Endothelial cell of umbilical vein (primary cell): ENCODE measurements at regions not wholly inside any gene's neighbourhood (a gene's known extent, or its start where the extent isn't known, plus 50 kb on each side); places are given as distances from the start of the nearest gene placed in this dataset.

Source experiments
- CTCF ChIP-seq, 2 donors: IDR thresholded peaks; 1 replicate in 1 of 2; 2 replicates in 1 of 2; pipeline ENCODE4 v1.5.1; 2011; ENCODE audit warnings: low read length in 2 of 2, mild to moderate bottlenecking in 2 of 2, moderate library complexity in 2 of 2, control low read depth in 1 of 2, inconsistent platforms in 1 of 2, low read depth in 1 of 2; ENCODE audit not compliant: insufficient read depth in 1 of 2; ENCODE audit errors: extremely low read depth in 1 of 2
- EZH2 ChIP-seq: IDR thresholded peaks from 2 replicates; pipeline ENCODE4 v1.6.1; 2012; ENCODE audit warnings: borderline replicate concordance, low read depth, mild to moderate bottlenecking, moderate library complexity, low read length, inconsistent platforms; ENCODE audit not compliant: severe bottlenecking
- MAX ChIP-seq: IDR thresholded peaks from 2 replicates; pipeline ENCODE4 v1.6.1; 2011; ENCODE audit not compliant: insufficient read depth, insufficient read length
- MYC ChIP-seq: IDR thresholded peaks from one replicate; pipeline ENCODE4 v1.6.1; 2011; ENCODE audit warnings: mild to moderate bottlenecking, low read depth, low read length
- POLR2A ChIP-seq: IDR thresholded peaks from 2 replicates; pipeline ENCODE4 v1.6.1; 2012; ENCODE audit warnings: low read depth, mild to moderate bottlenecking, control low read depth, low read length
- POLR2AphosphoS5 ChIP-seq: IDR thresholded peaks from 2 replicates; pipeline ENCODE4 v1.6.1; 2012; ENCODE audit warnings: low read depth, mild to moderate bottlenecking, control low read depth, low read length, moderate library complexity; ENCODE audit not compliant: insufficient read depth

DNA sequence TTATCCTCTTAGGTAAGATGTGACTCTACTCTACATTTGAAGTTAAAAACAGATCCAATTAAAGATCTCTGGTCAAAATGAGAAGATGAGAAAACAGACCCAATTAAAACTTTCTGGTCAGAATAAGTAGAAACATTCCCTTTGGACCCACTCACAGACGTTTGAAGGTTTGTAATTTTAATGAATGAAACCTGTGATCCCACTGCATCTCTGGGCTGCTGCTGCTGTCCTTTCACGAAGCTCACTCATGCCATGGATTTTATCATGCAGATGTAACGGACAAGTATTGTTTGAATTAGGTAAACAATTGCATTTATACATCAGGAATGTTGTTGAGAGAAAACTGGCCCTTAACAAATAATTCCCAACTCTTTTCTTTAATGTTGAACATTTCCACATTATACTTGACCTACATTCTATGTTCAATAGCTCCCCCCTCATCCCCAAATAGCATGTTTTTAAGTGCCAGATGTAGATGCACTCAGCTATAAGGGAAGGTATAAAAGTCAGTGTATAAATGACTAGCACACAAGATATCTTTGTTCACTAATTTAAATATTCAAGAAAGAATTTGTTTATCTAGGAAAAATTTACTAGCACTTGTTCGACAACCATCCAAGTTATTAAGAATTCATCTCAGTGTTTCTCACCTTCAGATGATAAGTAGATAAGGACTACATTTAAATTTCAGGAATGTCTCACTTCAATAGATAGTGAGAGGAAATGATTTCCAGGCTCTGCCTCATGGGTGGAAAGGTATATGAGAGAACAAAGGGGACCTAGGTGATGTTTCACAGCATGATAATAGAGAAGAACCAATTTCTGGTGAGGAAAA, 202.3 kb upstream of the LMNTD1 start:
- TF ChIP-seq POLR2A (no peak), CTCF (IDR thresholded peaks at IDR 0.05; ENCODE audit: extremely low read depth in 1 of 2, insufficient read depth in 1 of 2, low read depth in 1 of 2, low read length in 2 of 2) (no peak), POLR2AphosphoS5 (no peak), EZH2 (no peak), MYC (no peak), MAX (no peak)
